ENCODE measurements at regions not wholly inside any gene's neighbourhood (a gene's known extent, or its start where the extent isn't known, plus 50 kb on each side); places are given as distances from the start of the nearest gene placed in this dataset.

DNA sequence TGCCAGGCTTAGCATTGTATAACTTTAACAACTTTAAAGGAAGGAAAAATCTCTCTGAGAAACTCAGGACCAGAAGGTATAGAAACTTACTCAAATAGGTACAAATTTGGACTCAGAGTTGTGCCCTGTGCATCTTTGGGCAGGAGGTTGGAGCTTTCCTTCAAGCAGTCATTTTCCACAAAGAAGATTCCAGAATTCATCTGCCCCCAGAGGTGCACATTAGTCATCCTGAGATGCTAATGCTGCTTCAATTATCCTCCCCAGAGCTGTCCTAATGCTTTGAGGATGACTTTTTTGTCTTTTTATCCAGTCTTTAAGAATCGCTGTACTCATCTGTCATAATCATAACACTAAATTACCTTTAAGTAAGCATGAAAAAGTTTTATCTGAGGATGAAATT lies 243.0 kb upstream of the WWC1 start:
- DNase-seq: no peak

DNA sequence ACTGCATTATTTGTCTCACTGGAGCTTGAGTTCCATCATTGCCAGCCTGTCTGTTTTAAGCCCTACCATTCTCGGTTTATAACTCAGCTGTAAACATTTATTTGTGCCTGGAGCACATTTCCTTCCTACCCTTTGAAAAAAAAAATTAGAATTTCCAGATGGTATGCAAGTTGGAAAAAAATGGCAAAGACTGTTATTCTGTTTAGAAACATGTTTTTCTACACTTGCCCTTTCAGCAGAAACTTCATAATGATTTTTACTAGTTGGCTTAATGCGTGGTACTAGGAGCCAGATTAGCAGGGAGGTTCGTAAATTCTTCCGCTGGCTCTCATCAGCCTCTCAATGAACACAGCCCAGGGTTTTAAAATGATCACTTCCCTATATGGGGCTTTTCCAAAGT lies 238.8 kb upstream of the WWC1 start:
- DNase-seq: no peak

GRCh38 chr5:168054091-168054490 lies 237.4 kb upstream of the WWC1 start:
- no peak for DNase-seq

DNA sequence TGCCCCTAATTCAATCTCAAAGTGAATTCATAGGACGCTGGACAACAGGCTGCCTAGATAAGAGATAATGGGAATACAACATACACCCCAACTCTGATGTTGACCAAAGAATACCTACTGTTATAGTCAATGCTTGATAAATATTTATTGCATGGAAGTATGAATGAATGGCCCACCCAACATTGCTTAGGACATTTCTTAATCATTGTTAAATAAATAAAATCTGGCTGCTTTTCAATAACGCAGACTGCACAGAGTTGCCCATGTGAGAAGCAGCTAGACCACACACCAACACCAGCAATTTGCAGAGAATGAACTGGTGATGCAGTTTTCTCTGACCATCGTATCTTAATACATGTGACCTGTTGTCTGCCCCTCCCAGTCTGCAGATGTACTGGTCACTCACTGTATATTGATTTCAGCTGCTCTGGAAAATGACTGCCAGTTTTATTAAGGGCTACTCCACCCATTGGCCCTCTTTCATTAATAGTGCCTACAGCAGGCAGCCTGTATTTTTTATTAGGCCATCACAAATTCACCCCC lies 236.2 kb upstream of the WWC1 start:
- DNase-seq: no peak

GRCh38 chr5:168055961-168056360 lies 235.5 kb upstream of the WWC1 start:
- no peak for DNase-seq

DNA sequence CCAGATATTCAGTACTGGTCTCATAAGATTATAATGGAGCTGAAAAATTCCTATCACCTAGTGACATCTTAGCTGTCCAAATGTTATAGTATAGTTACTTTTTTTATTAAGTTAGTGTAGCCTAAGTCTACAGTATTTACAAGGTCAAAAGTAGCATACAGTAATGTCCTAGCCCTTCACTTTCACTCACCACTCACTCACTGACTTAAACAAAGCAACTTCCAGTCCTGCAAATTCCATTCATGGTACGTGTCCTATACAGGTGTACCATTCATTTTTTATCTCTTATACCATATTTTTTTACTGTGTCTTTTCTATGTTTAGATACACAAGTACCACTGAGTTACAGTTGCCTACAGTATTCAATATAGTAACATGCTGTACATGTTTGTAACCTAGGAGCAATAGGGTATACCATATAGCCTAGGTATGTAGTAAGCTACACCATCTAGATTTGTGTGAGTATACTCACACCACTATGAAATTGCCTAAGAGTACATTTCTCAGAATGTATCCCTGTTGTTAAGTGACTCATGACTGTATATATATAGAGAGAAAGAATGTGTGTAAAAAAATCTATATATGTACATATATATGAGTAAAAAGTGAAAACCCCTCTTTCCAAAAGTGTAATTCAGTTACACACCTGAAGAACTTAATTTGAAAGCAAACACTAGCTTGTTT lies 234.8 kb upstream of the WWC1 start:
- no peak for DNase-seq

GRCh38 chr5:168057905-168058304 lies 233.5 kb upstream of the WWC1 start:
- DNase-seq: no peak

- DNase-seq: no peak
Measured at GRCh38 chr5:168059131-168059530, 232.3 kb upstream of the WWC1 start.

- DNase-seq: no peak
Measured at GRCh38 chr5:168062239-168062638, 229.2 kb upstream of the WWC1 start.

- no peak for DNase-seq
Measured at GRCh38 chr5:168064457-168064856, 227.0 kb upstream of the WWC1 start.

GRCh38 chr5:168064933-168065622 lies 226.4 kb upstream of the WWC1 start:
- DNase-seq: no peak

- no peak for DNase-seq
Measured at GRCh38 chr5:168066536-168067208, 224.8 kb upstream of the WWC1 start.

GRCh38 chr5:168070761-168071160 lies 220.7 kb upstream of the WWC1 start:
- DNase-seq: no peak

GRCh38 chr5:168072665-168073064 lies 218.8 kb upstream of the WWC1 start:
- DNase-seq: no peak

GRCh38 chr5:168073311-168073710 lies 218.1 kb upstream of the WWC1 start:
- DNase-seq: no peak

DNA sequence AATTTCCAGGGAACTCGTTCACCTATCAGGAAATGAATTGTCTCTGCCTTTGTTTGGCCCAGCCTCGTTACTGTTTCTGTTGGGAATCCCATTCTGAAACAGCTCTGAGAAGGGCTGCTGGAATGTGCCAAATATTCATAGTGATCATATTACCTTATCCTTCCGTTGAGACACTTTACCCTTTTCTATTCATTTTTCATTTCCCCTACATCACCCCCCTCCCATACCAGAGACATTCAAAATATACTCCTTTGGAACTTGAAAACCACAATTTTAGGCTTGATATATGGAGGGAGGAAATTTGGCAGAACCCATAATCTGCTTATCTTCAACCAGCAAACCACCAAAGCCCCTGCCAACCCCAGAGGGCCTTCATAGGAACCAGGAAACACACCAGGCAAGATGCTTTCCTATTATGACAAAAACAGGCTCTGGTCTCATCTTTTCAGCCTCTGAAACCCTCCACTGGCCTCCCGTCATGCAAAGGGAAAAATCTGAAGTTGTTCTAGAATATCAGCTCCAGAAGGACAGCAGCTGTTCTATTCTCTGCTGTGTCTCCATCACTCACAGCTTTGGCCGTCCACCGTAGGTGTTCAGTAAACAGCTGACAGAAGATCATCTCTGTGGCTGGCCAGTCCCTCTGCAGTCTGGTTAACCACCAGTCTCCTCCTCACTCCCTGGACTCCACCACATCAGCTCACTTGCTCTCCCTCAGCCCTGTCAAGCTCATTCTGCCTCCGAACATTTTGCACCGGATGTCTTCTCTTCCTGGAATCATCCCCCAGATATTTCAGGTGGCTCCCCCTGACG lies 217.2 kb upstream of the WWC1 start:
- DNase-seq: no peak

GRCh38 chr5:168075387-168075786 lies 216.1 kb upstream of the WWC1 start:
- no peak for DNase-seq

DNA sequence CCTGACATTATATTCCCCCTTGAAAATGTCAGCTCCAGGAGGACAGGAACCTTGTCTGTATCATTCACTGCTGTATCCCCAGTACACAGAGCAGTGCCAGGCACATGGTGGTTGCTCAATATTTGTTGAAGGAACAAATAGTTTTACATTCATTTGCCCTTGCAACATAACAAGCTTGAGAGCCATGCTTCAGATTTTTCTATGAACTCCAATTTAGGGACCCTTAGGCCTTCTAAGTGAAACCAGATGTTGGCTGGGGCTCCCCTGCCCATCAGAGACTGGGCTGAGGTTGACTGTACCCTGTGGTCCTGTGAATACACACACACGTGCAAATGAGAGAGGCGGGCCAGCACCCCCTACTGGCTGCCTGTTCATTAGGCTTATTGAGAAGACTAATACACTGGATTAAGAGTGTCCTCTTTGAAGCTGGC lies 214.9 kb upstream of the WWC1 start:
- peak; percentile 3 to 15 for DNase-seq

DNA sequence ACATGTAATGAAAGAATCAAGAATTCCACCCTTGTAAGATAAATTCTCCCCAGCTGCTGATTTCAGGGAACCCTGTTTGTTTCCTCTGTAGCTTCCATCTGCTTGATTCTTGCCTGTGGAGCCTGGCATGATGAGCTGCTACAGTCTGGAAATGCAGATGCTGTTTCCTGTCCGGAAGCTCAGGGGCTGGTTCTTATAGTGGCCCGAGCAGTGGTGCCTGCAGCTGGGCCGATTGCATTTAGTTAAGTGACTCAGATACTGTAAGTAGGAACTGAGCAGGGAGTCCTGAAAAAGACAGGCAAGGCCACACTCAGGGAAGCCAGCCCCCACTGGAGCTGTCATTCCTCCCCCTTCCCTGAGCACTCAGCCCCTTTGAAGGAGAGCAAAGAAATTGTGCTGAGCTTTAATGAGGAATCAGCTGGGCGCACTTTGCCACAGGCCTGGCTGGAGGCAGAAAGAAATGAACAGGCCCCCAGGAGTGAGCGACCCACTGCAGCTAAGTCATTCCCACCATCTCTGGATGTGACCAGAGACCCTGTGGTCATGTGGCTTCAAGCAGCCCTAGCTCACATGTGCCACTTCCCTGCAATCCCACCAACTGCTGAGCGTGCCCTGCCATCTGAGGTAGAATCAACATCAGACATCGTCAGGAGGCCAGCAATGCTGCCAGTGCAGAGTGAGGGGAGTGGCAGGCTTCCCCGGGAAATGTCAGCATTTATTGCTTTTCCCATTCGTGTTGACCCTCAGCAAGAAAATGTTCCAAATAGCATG lies 206.0 kb upstream of the WWC1 start:
- DNase-seq: no peak

- no peak for DNase-seq
Measured at GRCh38 chr5:168086104-168086610, 205.3 kb upstream of the WWC1 start.

GRCh38 chr5:168086746-168087145 lies 204.7 kb upstream of the WWC1 start:
- no peak for DNase-seq
